HCT116 (cell line): ENCODE measurements at regions not wholly inside any gene's neighbourhood (a gene's known extent, or its start where the extent isn't known, plus 50 kb on each side); places are given as distances from the start of the nearest gene placed in this dataset.

Source experiments
- EGR1 ChIP-seq: IDR thresholded peaks from 2 replicates; pipeline ENCODE4 v1.6.1; 2012; ENCODE audit warnings: low read depth
- EZH2 ChIP-seq: fragments of 200-600 bp; sonication (generic); IDR thresholded peaks from 2 replicates; pipeline ENCODE4 v1.6.1; 2017; ENCODE audit warnings: antibody characterized with exemption, mixed run types
- EZH2phosphoT487 ChIP-seq: fragments of 200-600 bp; IDR thresholded peaks from 2 replicates; pipeline ENCODE4 v1.6.1; 2018; ENCODE audit warnings: antibody characterized with exemption, borderline replicate concordance
- MAX ChIP-seq: IDR thresholded peaks from 2 replicates; pipeline ENCODE4 v1.6.1; 2012
- POLR2A ChIP-seq: IDR thresholded peaks from 2 replicates; pipeline ENCODE4 v1.7.0; 2011; ENCODE audit warnings: borderline replicate concordance; ENCODE audit not compliant: insufficient read depth, insufficient read length; ENCODE audit errors: extremely low read depth
- POLR2AphosphoS5 ChIP-seq: IDR thresholded peaks from 2 replicates; pipeline ENCODE4 v1.6.1; 2011; ENCODE audit warnings: mild to moderate bottlenecking, low read depth, low read length, moderate library complexity
- SIN3A ChIP-seq: IDR thresholded peaks from 2 replicates; pipeline ENCODE4 v1.6.1; 2012; ENCODE audit warnings: low read depth
- SP1 ChIP-seq: IDR thresholded peaks from 2 replicates; pipeline ENCODE4 v1.6.1; 2012; ENCODE audit warnings: low read depth
- SRF ChIP-seq: IDR thresholded peaks from 2 replicates; pipeline ENCODE4 v1.6.1; 2012; ENCODE audit warnings: low read depth
- TCF7L2 ChIP-seq: IDR thresholded peaks from 2 replicates; pipeline ENCODE4 v1.7.0; 2011; ENCODE audit warnings: borderline replicate concordance, inconsistent platforms; ENCODE audit not compliant: insufficient read depth, insufficient read length; ENCODE audit errors: extremely low read depth
- YY1 ChIP-seq: IDR thresholded peaks from 2 replicates; pipeline ENCODE4 v1.6.1; 2011; ENCODE audit warnings: low read length, low read depth, moderate library complexity, mild to moderate bottlenecking; ENCODE audit not compliant: insufficient replicate concordance; ENCODE audit errors: extremely low read depth
- TF ChIP-seq, protein P1 (sequence below), 3 experiments: fragments of 200-600 bp in 1 of 3; sonication (generic) in 1 of 3; IDR thresholded peaks in 2 of 3; conservative IDR thresholded peaks in 1 of 3; 2 replicates each; pipeline ENCODE4 v1.5.1; 2012 to 2017; ENCODE audit warnings: low read depth in 2 of 3, low read length in 2 of 3, antibody characterized with exemption in 1 of 3, borderline replicate concordance in 1 of 3, control low read depth in 1 of 3, mild to moderate bottlenecking in 1 of 3, mixed read lengths in 1 of 3, mixed run types in 1 of 3, moderate library complexity in 1 of 3; ENCODE audit not compliant: insufficient read depth in 1 of 3
- TF ChIP-seq, protein P2 (sequence below): IDR thresholded peaks from 2 replicates; pipeline ENCODE4 v1.6.1; 2011; ENCODE audit warnings: mild to moderate bottlenecking, low read length, moderate library complexity; ENCODE audit not compliant: insufficient replicate concordance; ENCODE audit errors: extremely low read depth

DNA sequence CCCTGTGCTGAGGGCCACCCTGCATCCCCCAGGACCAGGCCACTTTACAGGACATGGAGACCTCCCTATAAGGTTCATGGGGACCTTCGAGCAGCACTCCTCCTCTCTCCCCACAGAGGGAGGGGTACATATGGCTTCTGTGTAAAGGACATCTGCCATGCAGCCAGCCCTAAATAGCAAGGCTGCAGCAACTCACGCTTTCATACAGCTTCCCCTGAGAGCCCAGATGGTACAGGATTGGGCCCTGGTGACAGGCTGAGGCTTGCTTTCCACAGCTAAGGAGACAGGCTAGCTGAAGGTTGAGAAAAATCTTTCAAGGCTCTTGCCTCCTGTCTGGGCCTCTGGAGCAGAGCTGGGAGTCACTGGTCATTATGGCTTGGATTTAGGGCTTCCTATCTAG is 147.0 kb upstream of the ZNF366 start:
- no peak for TF ChIP-seq EZH2phosphoT487
- no peak for TF ChIP-seq EZH2
- TF ChIP-seq, protein P1, sequence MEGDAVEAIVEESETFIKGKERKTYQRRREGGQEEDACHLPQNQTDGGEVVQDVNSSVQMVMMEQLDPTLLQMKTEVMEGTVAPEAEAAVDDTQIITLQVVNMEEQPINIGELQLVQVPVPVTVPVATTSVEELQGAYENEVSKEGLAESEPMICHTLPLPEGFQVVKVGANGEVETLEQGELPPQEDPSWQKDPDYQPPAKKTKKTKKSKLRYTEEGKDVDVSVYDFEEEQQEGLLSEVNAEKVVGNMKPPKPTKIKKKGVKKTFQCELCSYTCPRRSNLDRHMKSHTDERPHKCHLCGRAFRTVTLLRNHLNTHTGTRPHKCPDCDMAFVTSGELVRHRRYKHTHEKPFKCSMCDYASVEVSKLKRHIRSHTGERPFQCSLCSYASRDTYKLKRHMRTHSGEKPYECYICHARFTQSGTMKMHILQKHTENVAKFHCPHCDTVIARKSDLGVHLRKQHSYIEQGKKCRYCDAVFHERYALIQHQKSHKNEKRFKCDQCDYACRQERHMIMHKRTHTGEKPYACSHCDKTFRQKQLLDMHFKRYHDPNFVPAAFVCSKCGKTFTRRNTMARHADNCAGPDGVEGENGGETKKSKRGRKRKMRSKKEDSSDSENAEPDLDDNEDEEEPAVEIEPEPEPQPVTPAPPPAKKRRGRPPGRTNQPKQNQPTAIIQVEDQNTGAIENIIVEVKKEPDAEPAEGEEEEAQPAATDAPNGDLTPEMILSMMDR (IDR thresholded peaks at IDR 0.05 in 2 of 3, conservative IDR thresholded peaks at IDR 0.05 in 1 of 3; ENCODE audit: borderline replicate concordance in 1 of 3, insufficient read depth in 1 of 3, low read depth in 2 of 3, low read length in 2 of 3) = no peak
- TF ChIP-seq TCF7L2 = no peak
- TF ChIP-seq POLR2A = no peak
- no peak for TF ChIP-seq MAX
- no peak for TF ChIP-seq POLR2AphosphoS5
- TF ChIP-seq, protein P2, sequence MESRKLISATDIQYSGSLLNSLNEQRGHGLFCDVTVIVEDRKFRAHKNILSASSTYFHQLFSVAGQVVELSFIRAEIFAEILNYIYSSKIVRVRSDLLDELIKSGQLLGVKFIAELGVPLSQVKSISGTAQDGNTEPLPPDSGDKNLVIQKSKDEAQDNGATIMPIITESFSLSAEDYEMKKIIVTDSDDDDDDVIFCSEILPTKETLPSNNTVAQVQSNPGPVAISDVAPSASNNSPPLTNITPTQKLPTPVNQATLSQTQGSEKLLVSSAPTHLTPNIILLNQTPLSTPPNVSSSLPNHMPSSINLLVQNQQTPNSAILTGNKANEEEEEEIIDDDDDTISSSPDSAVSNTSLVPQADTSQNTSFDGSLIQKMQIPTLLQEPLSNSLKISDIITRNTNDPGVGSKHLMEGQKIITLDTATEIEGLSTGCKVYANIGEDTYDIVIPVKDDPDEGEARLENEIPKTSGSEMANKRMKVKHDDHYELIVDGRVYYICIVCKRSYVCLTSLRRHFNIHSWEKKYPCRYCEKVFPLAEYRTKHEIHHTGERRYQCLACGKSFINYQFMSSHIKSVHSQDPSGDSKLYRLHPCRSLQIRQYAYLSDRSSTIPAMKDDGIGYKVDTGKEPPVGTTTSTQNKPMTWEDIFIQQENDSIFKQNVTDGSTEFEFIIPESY = no peak
- TF ChIP-seq SP1 = no peak
- TF ChIP-seq YY1 = no peak
- TF ChIP-seq SIN3A = no peak
- no peak for TF ChIP-seq EGR1
- no peak for TF ChIP-seq SRF
